ENCODE measurements at regions not wholly inside any gene's neighbourhood (a gene's known extent, or its start where the extent isn't known, plus 50 kb on each side); places are given as distances from the start of the nearest gene placed in this dataset.

- DNase-seq (no peak), ATAC-seq (ENCODE audit: insufficient read depth, low FRiP score) (no peak)
- no peaks in the 10 kb centered on the region for H3K36me3 ChIP-seq (ENCODE audit: control insufficient read depth in 4 of 4, insufficient read depth in 4 of 4, low read length in 4 of 4)
- H3K9ac ChIP-seq (ENCODE audit: insufficient read depth in 1 of 2, low read length in 2 of 2): no peak overlapping the region
- H3K27ac ChIP-seq (ENCODE audit: low read depth in 1 of 2, low read length in 1 of 2): no peak overlapping the region
- WGBS, 2 donors: 66 to 72% methylated on average over 5 of the region's 5 CpGs
- H3K4me3 ChIP-seq: no peak overlapping the region
- no peaks in the 10 kb centered on the region for H3K4me1 ChIP-seq (ENCODE audit: control insufficient read depth in 5 of 5, insufficient read depth in 5 of 5, low read length in 5 of 5)
- peaks cover 0 to 12% (median 0%) of the 10 kb centered on the region in 4 donors for H3K9me3 ChIP-seq (ENCODE audit: control insufficient read depth in 4 of 4, insufficient read depth in 3 of 4, low read length in 3 of 4)
- H3K27me3 ChIP-seq (ENCODE audit: control insufficient read depth in 3 of 3, insufficient read depth in 3 of 3, low read length in 2 of 3): peaks cover 0 to 7% (median 0%) of the 10 kb centered on the region in 3 donors
- TF ChIP-seq CTCF (IDR thresholded peaks at IDR 0.05; ENCODE audit: control extremely low read depth, extremely low read depth): no peak
These were observed 736.2 kb downstream of the PTPRU start for GRCh38 chr1:29972421-29973053.

- DNase-seq (no peak), ATAC-seq (ENCODE audit: insufficient read depth, low FRiP score) (no peak)
- H3K4me1 ChIP-seq (ENCODE audit: control insufficient read depth in 5 of 5, insufficient read depth in 5 of 5, low read length in 5 of 5): no peaks in the 10 kb centered on the region
- H3K9me3 ChIP-seq (ENCODE audit: control insufficient read depth in 4 of 4, insufficient read depth in 3 of 4, low read length in 3 of 4): peaks cover 0 to 12% (median 0%) of the 10 kb centered on the region in 4 donors
- no peak for TF ChIP-seq CTCF (IDR thresholded peaks at IDR 0.05; ENCODE audit: control extremely low read depth, extremely low read depth)
- H3K9ac ChIP-seq (ENCODE audit: insufficient read depth in 1 of 2, low read length in 2 of 2): no peak overlapping the region
- no peak overlapping the region for H3K4me3 ChIP-seq
- H3K36me3 ChIP-seq (ENCODE audit: control insufficient read depth in 4 of 4, insufficient read depth in 4 of 4, low read length in 4 of 4): no peaks in the 10 kb centered on the region
- 82 to 96% methylated on average over 2 of the region's 2 CpGs for WGBS, 2 donors
- no peak overlapping the region for H3K27ac ChIP-seq (ENCODE audit: low read depth in 1 of 2, low read length in 1 of 2)
- H3K27me3 ChIP-seq (ENCODE audit: control insufficient read depth in 3 of 3, insufficient read depth in 3 of 3, low read length in 2 of 3): peaks cover 0 to 7% (median 0%) of the 10 kb centered on the region in 3 donors
These were observed 735.4 kb downstream of the PTPRU start for GRCh38 chr1:29971703-29972102.

- Histone ChIP-seq H3K9ac (ENCODE audit: insufficient read depth in 1 of 2, low read length in 2 of 2) (no peak overlapping the region), H3K4me1 (ENCODE audit: control insufficient read depth in 5 of 5, insufficient read depth in 5 of 5, low read length in 5 of 5) (no peaks in the 10 kb centered on the region), H3K4me3 (no peak overlapping the region), H3K27me3 (ENCODE audit: control insufficient read depth in 3 of 3, insufficient read depth in 3 of 3, low read length in 2 of 3) (peaks cover 0 to 7% (median 2%) of the 10 kb centered on the region in 3 donors), H3K9me3 (ENCODE audit: control insufficient read depth in 4 of 4, insufficient read depth in 3 of 4, low read length in 3 of 4) (peaks cover 0 to 12% (median 0%) of the 10 kb centered on the region in 4 donors), H3K27ac (ENCODE audit: low read depth in 1 of 2, low read length in 1 of 2) (no peak overlapping the region), H3K36me3 (ENCODE audit: control insufficient read depth in 4 of 4, insufficient read depth in 4 of 4, low read length in 4 of 4) (no peaks in the 10 kb centered on the region)
- DNase-seq (no peak), ATAC-seq (ENCODE audit: insufficient read depth, low FRiP score) (no peak)
- WGBS, 2 donors: 77 to 78% methylated on average over 7 of the region's 7 CpGs
- no peak for TF ChIP-seq CTCF (IDR thresholded peaks at IDR 0.05; ENCODE audit: control extremely low read depth, extremely low read depth)
These were observed 734.5 kb downstream of the PTPRU start for GRCh38 chr1:29970747-29971325.
